ENCODE measurements at regions not wholly inside any gene's neighbourhood (a gene's known extent, or its start where the extent isn't known, plus 50 kb on each side); places are given as distances from the start of the nearest gene placed in this dataset.

DNA sequence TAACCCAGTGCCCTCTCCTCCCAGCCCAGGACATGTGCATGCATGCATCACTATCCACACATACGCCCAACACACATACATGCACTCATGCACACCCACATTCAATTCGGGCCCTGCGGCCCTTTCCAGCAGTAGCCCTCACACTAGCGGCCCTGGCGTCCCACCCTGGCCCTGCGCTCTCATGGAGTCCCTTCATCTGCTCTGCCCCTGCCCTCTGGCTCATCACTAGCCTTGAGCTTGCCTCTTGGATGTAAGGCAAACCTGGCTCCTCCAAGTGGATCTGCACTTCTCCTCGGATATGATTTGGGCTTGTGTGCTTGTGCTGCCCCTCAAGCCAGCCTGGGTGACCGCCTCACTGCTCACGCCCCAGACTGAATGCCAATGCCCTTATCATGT lies 147.2 kb downstream of the SEC61B start:
- TF ChIP-seq, protein P1, sequence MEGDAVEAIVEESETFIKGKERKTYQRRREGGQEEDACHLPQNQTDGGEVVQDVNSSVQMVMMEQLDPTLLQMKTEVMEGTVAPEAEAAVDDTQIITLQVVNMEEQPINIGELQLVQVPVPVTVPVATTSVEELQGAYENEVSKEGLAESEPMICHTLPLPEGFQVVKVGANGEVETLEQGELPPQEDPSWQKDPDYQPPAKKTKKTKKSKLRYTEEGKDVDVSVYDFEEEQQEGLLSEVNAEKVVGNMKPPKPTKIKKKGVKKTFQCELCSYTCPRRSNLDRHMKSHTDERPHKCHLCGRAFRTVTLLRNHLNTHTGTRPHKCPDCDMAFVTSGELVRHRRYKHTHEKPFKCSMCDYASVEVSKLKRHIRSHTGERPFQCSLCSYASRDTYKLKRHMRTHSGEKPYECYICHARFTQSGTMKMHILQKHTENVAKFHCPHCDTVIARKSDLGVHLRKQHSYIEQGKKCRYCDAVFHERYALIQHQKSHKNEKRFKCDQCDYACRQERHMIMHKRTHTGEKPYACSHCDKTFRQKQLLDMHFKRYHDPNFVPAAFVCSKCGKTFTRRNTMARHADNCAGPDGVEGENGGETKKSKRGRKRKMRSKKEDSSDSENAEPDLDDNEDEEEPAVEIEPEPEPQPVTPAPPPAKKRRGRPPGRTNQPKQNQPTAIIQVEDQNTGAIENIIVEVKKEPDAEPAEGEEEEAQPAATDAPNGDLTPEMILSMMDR (IDR thresholded peaks at IDR 0.05), result no peak
- no peak for TF ChIP-seq POLR2A (IDR thresholded peaks at IDR 0.05)

All from thyroid gland (tissue), 4 donors.